ENCODE measurements at regions not wholly inside any gene's neighbourhood (a gene's known extent, or its start where the extent isn't known, plus 50 kb on each side); places are given as distances from the start of the nearest gene placed in this dataset.

- FAIRE-seq: no peak
- no TSS peak for BruUV-seq (replicated peaks)
- H3K9ac ChIP-seq (ENCODE audit: insufficient read depth, low read depth, low read length): no peak overlapping the region
- TF ChIP-seq MIER2 (CRISPR knock-in tag; IDR thresholded peaks at IDR 0.05) (no peak), DRAP1 (CRISPR knock-in tag; IDR thresholded peaks at IDR 0.05) (no peak), SIX1 (CRISPR knock-in tag; IDR thresholded peaks at IDR 0.05; ENCODE audit: borderline replicate concordance) (no peak), ZNF317 (CRISPR knock-in tag; IDR thresholded peaks at IDR 0.05) (no peak), IRX3 (CRISPR knock-in tag; IDR thresholded peaks at IDR 0.05; ENCODE audit: borderline replicate concordance, low read depth) (no peak), THAP11 (CRISPR knock-in tag; IDR thresholded peaks at IDR 0.05) (no peak), KLF12 (CRISPR knock-in tag; IDR thresholded peaks at IDR 0.05; ENCODE audit: borderline replicate concordance) (no peak), ZHX1 (CRISPR knock-in tag; IDR thresholded peaks at IDR 0.05; ENCODE audit: low read depth) (no peak), JARID2 (CRISPR knock-in tag; IDR thresholded peaks at IDR 0.05; ENCODE audit: insufficient replicate concordance) (no peak), CSRNP1 (CRISPR knock-in tag; IDR thresholded peaks at IDR 0.05) (no peak), MAFK (conservative IDR thresholded peaks at IDR 0.05 in 1 of 2, IDR thresholded peaks at IDR 0.05 in 1 of 2; ENCODE audit: low read length in 2 of 2) (no peak), ZNF589 (CRISPR knock-in tag; conservative IDR thresholded peaks at IDR 0.05) (no peak), ZNF790 (CRISPR knock-in tag; IDR thresholded peaks at IDR 0.05; ENCODE audit: borderline replicate concordance) (no peak), YEATS4 (CRISPR knock-in tag; IDR thresholded peaks at IDR 0.05; ENCODE audit: borderline replicate concordance) (no peak)
- no peaks in the 10 kb centered on the region for H4K20me1 ChIP-seq (ENCODE audit: insufficient read depth, low read length)
- WGBS (ENCODE audit: low lambda C conversion rate): 56% methylated on average over 7 of the region's 7 CpGs
- ATAC-seq: no peak
- DNase-seq (ENCODE audit: low spot score): no peak
- no peaks in the 10 kb centered on the region for H3K9me3 ChIP-seq (ENCODE audit: low read length)
- no peaks in the 10 kb centered on the region for H3K27me3 ChIP-seq (ENCODE audit: control insufficient read depth in 1 of 2, insufficient read depth in 2 of 2, low read length in 2 of 2)
- ChIA-PET CTCF (ENCODE audit: low intra/inter-chr PET ratio, low total read pairs) (no interaction called here), POLR2A (no interaction called here)
- no peak overlapping the region for H3K4me3 ChIP-seq (replicated peaks in 1 of 3; ENCODE audit: insufficient read depth in 1 of 3, low read depth in 2 of 3, low read length in 3 of 3)
- intact Hi-C loops (cut with micrococcal nuclease; ENCODE audit: unreplicated experiment): no loop called here
- H2AFZ ChIP-seq (ENCODE audit: low read length): no peak overlapping the region
- H3K4me1 ChIP-seq (ENCODE audit: insufficient read depth, low read length): no peaks in the 10 kb centered on the region
- in situ Hi-C loops (cut with HindIII; ENCODE audit: extremely low pct_ligation_motif_present, low pct_unique_long_range_greater_than_20kb): no loop called here
- no peaks in the 10 kb centered on the region for H3K79me2 ChIP-seq (ENCODE audit: insufficient read depth, low read length)
- H3K4me2 ChIP-seq (ENCODE audit: low read depth, low read length): no peak overlapping the region
- H3K36me3 ChIP-seq (replicated peaks in 1 of 2; ENCODE audit: control insufficient read depth in 1 of 2, insufficient read depth in 2 of 2, low read length in 2 of 2): no peaks in the 10 kb centered on the region
- no peak overlapping the region for H3K27ac ChIP-seq (ENCODE audit: extremely low read length, insufficient read depth, low read length)
Measured at GRCh38 chr2:193505620-193506019, 1310.9 kb upstream of the TMEFF2 start.
